ENCODE measurements at regions not wholly inside any gene's neighbourhood (a gene's known extent, or its start where the extent isn't known, plus 50 kb on each side); places are given as distances from the start of the nearest gene placed in this dataset.
A peak's percentile ranks its signal among the peaks of the same experiment; 100 is the strongest.
"Not testable (repeated sequence)": the region's sequence is repeated elsewhere in the genome, so short reads cannot be mapped to it uniquely, and the experiment has no call there.

DNA sequence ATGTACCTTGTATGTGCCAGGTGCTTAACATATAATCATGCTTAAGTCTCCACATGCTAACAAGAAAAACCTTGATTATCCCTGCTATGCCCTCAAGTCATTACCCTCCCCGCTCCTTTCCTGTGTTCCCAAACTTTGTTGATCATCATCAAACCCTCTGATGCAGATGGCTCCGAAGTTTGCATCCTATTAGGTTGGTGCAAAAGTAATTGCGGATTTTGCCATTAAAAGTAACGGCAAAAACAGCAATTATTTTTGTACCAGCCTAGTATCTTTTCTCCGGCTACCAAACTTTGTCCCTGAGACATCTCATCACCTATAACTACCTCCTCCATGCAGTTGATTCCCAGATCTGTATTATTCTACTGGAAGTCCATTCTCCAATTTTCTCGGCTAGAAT is 142.6 kb downstream of the OTOP1 start:
- H3K36me3 ChIP-seq (ENCODE audit: control insufficient read depth, insufficient read depth, low read length); H3K9me3 ChIP-seq (ENCODE audit: control insufficient read depth, low read length); H3K4me3 ChIP-seq (ENCODE audit: extremely low read depth, insufficient read depth, low read length, poor library complexity, severe bottlenecking); H3K27ac ChIP-seq (ENCODE audit: low read depth, low read length, severe bottlenecking); H3K4me1 ChIP-seq (ENCODE audit: control insufficient read depth, insufficient read depth, low read length, poor library complexity, severe bottlenecking): not testable (repeated sequence)
- 85 to 93% methylated on average over 4 to 5 of the region's 6 CpGs for WGBS, 2 experiments (ENCODE audit: insufficient coverage in 2 of 2)

DNA sequence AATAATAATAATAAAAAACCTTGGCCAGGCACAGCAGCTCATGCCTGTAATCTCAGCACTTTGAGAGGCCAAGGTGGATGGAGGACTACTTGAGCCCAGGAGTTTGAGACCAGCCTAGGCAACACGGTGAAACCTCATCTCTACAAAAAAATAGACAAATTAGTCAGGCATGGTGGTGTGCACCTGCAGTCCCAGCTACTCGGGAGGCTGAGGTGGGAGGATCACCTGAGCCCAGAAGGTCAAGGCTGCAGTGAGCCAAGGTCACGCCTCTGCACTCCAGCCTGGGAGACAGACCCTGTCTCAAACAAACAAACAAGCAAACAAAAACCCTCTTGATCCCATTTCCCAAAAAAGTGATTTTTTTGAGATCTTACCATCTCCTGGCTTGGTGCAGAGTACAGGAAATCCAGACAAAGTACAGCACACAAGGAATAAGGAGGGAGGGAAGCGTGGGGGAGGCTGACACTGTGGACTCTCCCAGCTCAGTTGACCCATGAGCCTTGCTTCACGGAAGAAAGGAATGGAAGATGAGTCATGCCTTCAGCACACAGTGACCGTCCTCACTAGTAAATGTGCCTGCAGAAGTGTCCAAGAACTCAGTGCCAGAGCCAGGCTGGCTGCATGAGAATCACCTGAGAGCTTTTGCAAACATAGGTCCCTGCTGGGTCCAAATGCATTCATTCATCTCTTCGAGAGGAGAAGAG is 136.9 kb downstream of the OTOP1 start:
- H3K27ac ChIP-seq (ENCODE audit: low read depth, low read length, severe bottlenecking); H3K9me3 ChIP-seq (ENCODE audit: control insufficient read depth, low read length); H3K36me3 ChIP-seq (ENCODE audit: control insufficient read depth, insufficient read depth, low read length); H3K4me1 ChIP-seq (ENCODE audit: control insufficient read depth, insufficient read depth, low read length, poor library complexity, severe bottlenecking); H3K4me3 ChIP-seq (ENCODE audit: extremely low read depth, insufficient read depth, low read length, poor library complexity, severe bottlenecking): not testable (repeated sequence)
- 57 to 71% methylated on average over 1 to 5 of the region's 7 CpGs for WGBS, 2 experiments (ENCODE audit: insufficient coverage in 2 of 2)

DNA sequence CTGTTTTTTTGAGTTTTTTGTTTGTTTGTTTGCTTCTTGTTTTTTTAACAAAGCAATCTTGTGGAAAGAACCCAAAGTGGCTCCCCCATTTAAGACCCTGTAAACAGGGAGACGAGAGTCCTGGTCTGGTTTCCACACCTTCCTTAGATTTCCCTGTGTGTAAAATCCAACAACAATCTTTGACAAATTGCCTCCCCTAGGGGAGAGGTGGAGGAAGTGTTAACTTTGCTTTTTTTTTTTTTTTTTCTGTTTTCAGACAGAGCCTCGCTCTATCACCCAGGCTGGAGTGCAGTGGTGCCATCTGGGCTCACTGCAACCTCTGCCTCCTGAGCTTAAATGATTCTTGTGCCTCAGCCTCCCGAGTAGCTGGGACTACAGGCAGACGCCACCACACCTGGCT is 136.0 kb downstream of the OTOP1 start:
- H3K4me1 ChIP-seq (ENCODE audit: control insufficient read depth, insufficient read depth, low read length, poor library complexity, severe bottlenecking); H3K27ac ChIP-seq (ENCODE audit: low read depth, low read length, severe bottlenecking); H3K9me3 ChIP-seq (ENCODE audit: control insufficient read depth, low read length); H3K36me3 ChIP-seq (ENCODE audit: control insufficient read depth, insufficient read depth, low read length); H3K4me3 ChIP-seq (ENCODE audit: extremely low read depth, insufficient read depth, low read length, poor library complexity, severe bottlenecking): not testable (repeated sequence)
- no CpG with 5 or more reads among the region's 4 CpGs for WGBS, 2 experiments (ENCODE audit: insufficient coverage in 2 of 2)

DNA sequence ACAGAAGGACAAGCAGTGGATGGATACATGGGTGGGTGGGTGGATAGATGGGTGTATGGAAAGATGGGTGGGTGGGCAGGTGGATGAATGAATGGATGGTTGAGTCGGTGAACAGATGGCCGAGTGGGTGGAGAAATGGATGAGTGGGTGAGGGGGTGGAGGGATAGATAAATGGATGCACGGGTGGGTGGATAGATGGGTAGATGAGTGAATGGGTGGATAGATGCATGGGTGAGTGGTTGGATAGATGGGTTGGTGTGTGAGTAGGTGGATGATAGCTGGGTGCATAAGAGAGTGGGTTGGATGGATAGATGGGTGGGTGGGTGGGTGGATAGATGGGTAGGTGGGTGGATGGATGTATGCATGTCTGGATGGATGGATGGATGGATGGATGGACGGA is 134.6 kb downstream of the OTOP1 start:
- not testable (repeated sequence) for H3K4me1 ChIP-seq (ENCODE audit: control insufficient read depth, insufficient read depth, low read length, poor library complexity, severe bottlenecking); H3K9me3 ChIP-seq (ENCODE audit: control insufficient read depth, low read length); H3K27ac ChIP-seq (ENCODE audit: low read depth, low read length, severe bottlenecking); H3K36me3 ChIP-seq (ENCODE audit: control insufficient read depth, insufficient read depth, low read length); H3K4me3 ChIP-seq (ENCODE audit: extremely low read depth, insufficient read depth, low read length, poor library complexity, severe bottlenecking)
- 63 to 80% methylated on average over 2 to 3 of the region's 4 CpGs for WGBS, 2 experiments (ENCODE audit: insufficient coverage in 2 of 2)

- 87 to 90% methylated on average over 2 to 3 of the region's 4 CpGs for WGBS, 2 experiments (ENCODE audit: insufficient coverage in 2 of 2)
These were observed 127.1 kb downstream of the OTOP1 start for GRCh38 chr4:4099610-4100009.

GRCh38 chr4:4106923-4107322 is 119.8 kb downstream of the OTOP1 start:
- not testable (repeated sequence) for H3K27ac ChIP-seq (ENCODE audit: low read depth, low read length, severe bottlenecking); H3K9me3 ChIP-seq (ENCODE audit: control insufficient read depth, low read length); H3K36me3 ChIP-seq (ENCODE audit: control insufficient read depth, insufficient read depth, low read length); H3K4me1 ChIP-seq (ENCODE audit: control insufficient read depth, insufficient read depth, low read length, poor library complexity, severe bottlenecking)
- 0% methylated on average over 2 of the region's 36 CpGs; no CpG with 5 or more reads in 1 of the 2 experiments for WGBS, 2 experiments (ENCODE audit: insufficient coverage in 2 of 2)
- peak overlapping the region; percentile 30 for H3K4me3 ChIP-seq (ENCODE audit: extremely low read depth, insufficient read depth, low read length, poor library complexity, severe bottlenecking)

More at GRCh38 chr4:4099610-4100009, 127.1 kb downstream of the OTOP1 start:
- H3K4me3 ChIP-seq (ENCODE audit: extremely low read depth, insufficient read depth, low read length, poor library complexity, severe bottlenecking); H3K36me3 ChIP-seq (ENCODE audit: control insufficient read depth, insufficient read depth, low read length); H3K4me1 ChIP-seq (ENCODE audit: control insufficient read depth, insufficient read depth, low read length, poor library complexity, severe bottlenecking); H3K27ac ChIP-seq (ENCODE audit: low read depth, low read length, severe bottlenecking); H3K9me3 ChIP-seq (ENCODE audit: control insufficient read depth, low read length): not testable (repeated sequence)

DNA sequence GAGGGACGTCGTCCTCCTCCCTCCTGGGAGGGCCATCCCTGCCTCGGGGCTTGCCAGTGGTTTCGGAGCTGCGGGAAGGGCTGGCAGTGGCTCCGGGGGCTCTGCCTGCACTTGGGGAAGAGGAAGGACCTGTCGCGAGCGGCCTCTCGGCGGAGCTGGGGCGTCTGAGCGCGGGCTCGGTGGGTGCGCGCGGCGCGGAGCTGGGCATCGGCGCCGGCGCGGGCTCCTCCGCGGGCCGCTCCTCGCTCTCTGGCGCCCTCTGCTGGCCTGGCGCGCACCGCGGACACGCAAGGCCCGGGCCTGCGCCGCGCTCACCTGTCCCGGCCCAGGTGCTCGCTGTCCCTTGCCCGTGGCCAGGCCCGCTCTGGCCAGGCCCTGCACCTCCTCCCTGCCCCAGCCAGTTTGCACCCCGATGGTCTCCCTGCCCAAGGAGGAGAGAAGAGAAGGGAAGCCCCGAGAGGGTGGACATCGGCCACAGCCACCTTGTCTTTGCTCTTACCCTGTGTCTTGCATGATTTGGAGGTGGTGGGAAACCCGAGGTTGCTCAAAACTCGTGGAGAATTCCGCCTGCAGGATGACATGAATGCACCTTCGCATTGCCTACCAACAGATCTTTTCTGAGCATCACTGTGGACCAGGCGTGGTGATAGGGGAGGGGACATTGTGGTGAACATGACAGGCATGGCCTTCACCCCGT is 119.2 kb downstream of the OTOP1 start:
- H3K4me3 ChIP-seq (ENCODE audit: extremely low read depth, insufficient read depth, low read length, poor library complexity, severe bottlenecking): peak overlapping the region; percentile 30

GRCh38 chr4:4115381-4115780 is 111.3 kb downstream of the OTOP1 start:
- H3K4me3 ChIP-seq (ENCODE audit: extremely low read depth, insufficient read depth, low read length, poor library complexity, severe bottlenecking); H3K27ac ChIP-seq (ENCODE audit: low read depth, low read length, severe bottlenecking); H3K4me1 ChIP-seq (ENCODE audit: control insufficient read depth, insufficient read depth, low read length, poor library complexity, severe bottlenecking); H3K9me3 ChIP-seq (ENCODE audit: control insufficient read depth, low read length); H3K36me3 ChIP-seq (ENCODE audit: control insufficient read depth, insufficient read depth, low read length): not testable (repeated sequence)
- 60 to 65% methylated on average over 2 to 4 of the region's 13 CpGs for WGBS, 2 experiments (ENCODE audit: insufficient coverage in 2 of 2)

More for the DNA sequence above, 119.2 kb downstream of the OTOP1 start:
- not testable (repeated sequence) for H3K9me3 ChIP-seq (ENCODE audit: control insufficient read depth, low read length); H3K36me3 ChIP-seq (ENCODE audit: control insufficient read depth, insufficient read depth, low read length); H3K4me1 ChIP-seq (ENCODE audit: control insufficient read depth, insufficient read depth, low read length, poor library complexity, severe bottlenecking); H3K27ac ChIP-seq (ENCODE audit: low read depth, low read length, severe bottlenecking)
- 0 to 16% methylated on average over 7 to 18 of the region's 52 CpGs for WGBS, 2 experiments (ENCODE audit: insufficient coverage in 2 of 2)

DNA sequence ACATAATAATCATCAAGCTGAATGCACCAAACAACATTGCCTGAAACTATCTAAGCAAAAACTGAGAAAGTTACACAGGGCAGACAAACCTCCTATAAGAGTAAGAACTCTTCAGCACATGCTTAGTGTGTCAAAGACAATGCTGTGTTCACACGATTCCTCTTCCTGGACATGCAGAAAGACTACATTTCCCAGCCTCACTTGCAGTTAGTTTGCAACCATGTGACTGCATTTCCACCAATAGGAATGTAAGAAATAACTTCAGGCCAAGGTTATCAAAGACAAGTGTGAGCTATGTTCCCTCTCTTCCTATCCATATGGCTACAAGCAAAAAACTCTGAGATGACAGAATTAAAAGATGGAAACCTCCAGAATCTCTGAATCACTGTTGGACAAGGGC is 109.8 kb downstream of the OTOP1 start:
- H3K9me3 ChIP-seq (ENCODE audit: control insufficient read depth, low read length); H3K27ac ChIP-seq (ENCODE audit: low read depth, low read length, severe bottlenecking); H3K4me1 ChIP-seq (ENCODE audit: control insufficient read depth, insufficient read depth, low read length, poor library complexity, severe bottlenecking); H3K36me3 ChIP-seq (ENCODE audit: control insufficient read depth, insufficient read depth, low read length); H3K4me3 ChIP-seq (ENCODE audit: extremely low read depth, insufficient read depth, low read length, poor library complexity, severe bottlenecking): not testable (repeated sequence)
- no CpG with 5 or more reads among the region's 1 CpG for WGBS, 2 experiments (ENCODE audit: insufficient coverage in 2 of 2)

- not testable (repeated sequence) for H3K4me1 ChIP-seq (ENCODE audit: control insufficient read depth, insufficient read depth, low read length, poor library complexity, severe bottlenecking); H3K36me3 ChIP-seq (ENCODE audit: control insufficient read depth, insufficient read depth, low read length); H3K27ac ChIP-seq (ENCODE audit: low read depth, low read length, severe bottlenecking); H3K4me3 ChIP-seq (ENCODE audit: extremely low read depth, insufficient read depth, low read length, poor library complexity, severe bottlenecking); H3K9me3 ChIP-seq (ENCODE audit: control insufficient read depth, low read length)
- WGBS, 2 experiments (ENCODE audit: insufficient coverage in 2 of 2): no CpG with 5 or more reads among the region's 8 CpGs
These were observed 92.4 kb downstream of the OTOP1 start for GRCh38 chr4:4134368-4134767.

DNA sequence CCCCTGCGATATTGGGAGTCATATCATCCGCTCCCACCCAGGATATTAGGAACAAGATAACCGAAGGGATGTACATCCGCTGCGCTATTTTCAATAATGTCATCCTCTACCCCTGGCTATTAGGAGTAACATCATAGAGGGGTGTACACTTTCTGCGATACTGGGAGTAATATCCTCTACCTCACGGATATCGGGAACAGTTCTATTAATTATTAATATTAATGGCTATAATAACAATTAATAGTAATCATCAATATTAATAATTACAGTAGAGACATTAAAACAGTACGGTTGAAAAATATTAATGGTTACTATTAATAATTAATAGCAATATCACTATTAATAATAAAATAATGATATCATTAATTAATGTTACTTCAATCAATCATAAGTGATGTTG is 90.1 kb downstream of the OTOP1 start:
- H3K27ac ChIP-seq (ENCODE audit: low read depth, low read length, severe bottlenecking); H3K4me3 ChIP-seq (ENCODE audit: extremely low read depth, insufficient read depth, low read length, poor library complexity, severe bottlenecking); H3K4me1 ChIP-seq (ENCODE audit: control insufficient read depth, insufficient read depth, low read length, poor library complexity, severe bottlenecking); H3K9me3 ChIP-seq (ENCODE audit: control insufficient read depth, low read length); H3K36me3 ChIP-seq (ENCODE audit: control insufficient read depth, insufficient read depth, low read length): not testable (repeated sequence)
- no CpG with 5 or more reads among the region's 9 CpGs for WGBS, 2 experiments (ENCODE audit: insufficient coverage in 2 of 2)
